ENCODE measurements at regions not wholly inside any gene's neighbourhood (a gene's known extent, or its start where the extent isn't known, plus 50 kb on each side); places are given as distances from the start of the nearest gene placed in this dataset.

DNA sequence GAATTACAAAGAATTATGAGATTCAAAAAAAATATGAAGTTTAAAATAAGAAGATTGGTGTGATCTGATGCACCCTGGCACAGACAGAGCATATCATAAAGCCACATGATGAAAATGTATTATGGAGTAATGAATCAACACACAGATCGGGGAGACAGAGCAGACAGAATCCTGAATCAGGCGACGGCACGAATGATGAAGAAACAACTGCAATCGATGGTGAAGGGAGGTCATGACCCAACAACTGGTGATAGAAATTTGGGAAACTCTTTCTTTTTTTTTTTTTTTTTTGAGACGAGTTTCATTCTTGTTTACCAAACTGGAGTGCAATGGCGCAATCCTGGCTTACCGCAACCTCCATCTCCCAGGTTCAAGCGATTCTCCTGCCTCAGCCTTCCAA, 1054.0 kb downstream of the TYW1 start:
- no peaks in the 10 kb centered on the region for H3K36me3 Mint-ChIP-seq
- no peak for DNase-seq
- CTCF ChIA-PET = no interaction called here
- peaks cover 0 to 8% (median 3%) of the 10 kb centered on the region in 5 donors for H3K9me3 Mint-ChIP-seq
- no peaks in the 10 kb centered on the region for H3K4me1 Mint-ChIP-seq
- peaks cover 0 to 2% of the 10 kb centered on the region in 2 donors for H3K27me3 Mint-ChIP-seq
- no peaks in the 10 kb centered on the region for H3K4me1 ChIP-seq (ENCODE audit: insufficient read depth, low read length)
- no peak overlapping the region for H3K4me3 ChIP-seq (ENCODE audit: low read length)
- H3K4me3 Mint-ChIP-seq = no peak overlapping the region
- H3K36me3 ChIP-seq (ENCODE audit: insufficient read depth, low read length) = no peaks in the 10 kb centered on the region
- H3K27ac Mint-ChIP-seq = no peak overlapping the region
- no peak overlapping the region for H3K27ac ChIP-seq (ENCODE audit: low read depth, low read length)
- H3K27me3 ChIP-seq (ENCODE audit: insufficient read depth, low read length, poor library complexity, severe bottlenecking) = no peaks in the 10 kb centered on the region
- no peaks in the 10 kb centered on the region for H3K9me3 ChIP-seq (ENCODE audit: low read length)
- POLR2A ChIA-PET = no interaction called here

- H3K27me3 ChIP-seq (ENCODE audit: insufficient read depth, low read length, poor library complexity, severe bottlenecking) = no peaks in the 10 kb centered on the region
- no peaks in the 10 kb centered on the region for H3K27me3 Mint-ChIP-seq
- H3K4me3 ChIP-seq (ENCODE audit: low read length) = no peak overlapping the region
- POLR2A ChIA-PET = no interaction called here
- no peak for DNase-seq
- H3K4me1 Mint-ChIP-seq = no peaks in the 10 kb centered on the region
- no peak overlapping the region for H3K4me3 Mint-ChIP-seq
- H3K27ac Mint-ChIP-seq = no peak overlapping the region
- H3K36me3 ChIP-seq (ENCODE audit: insufficient read depth, low read length) = no peaks in the 10 kb centered on the region
- no peak overlapping the region for H3K27ac ChIP-seq (ENCODE audit: low read depth, low read length)
- H3K36me3 Mint-ChIP-seq = no peaks in the 10 kb centered on the region
- CTCF ChIA-PET = no interaction called here
- H3K4me1 ChIP-seq (ENCODE audit: insufficient read depth, low read length) = no peaks in the 10 kb centered on the region
- H3K9me3 Mint-ChIP-seq = peaks cover 3 to 11% (median 8%) of the 10 kb centered on the region in 5 donors
- no peaks in the 10 kb centered on the region for H3K9me3 ChIP-seq (ENCODE audit: low read length)
Observed at GRCh38 chr7:68058014-68058413, 1061.4 kb downstream of the TYW1 start.

- H3K4me1 ChIP-seq (ENCODE audit: insufficient read depth, low read length) = no peaks in the 10 kb centered on the region
Observed at GRCh38 chr7:68063171-68063570, 1066.5 kb downstream of the TYW1 start.

GRCh38 chr7:68065581-68065980, 1068.9 kb downstream of the TYW1 start:
- Histone ChIP-seq H3K27me3 (ENCODE audit: insufficient read depth, low read length, poor library complexity, severe bottlenecking) (no peaks in the 10 kb centered on the region), H3K36me3 (ENCODE audit: insufficient read depth, low read length) (no peaks in the 10 kb centered on the region), H3K27ac (ENCODE audit: low read depth, low read length) (no peak overlapping the region), H3K4me1 (ENCODE audit: insufficient read depth, low read length) (no peaks in the 10 kb centered on the region), H3K4me3 (ENCODE audit: low read length) (no peak overlapping the region), H3K9me3 (ENCODE audit: low read length) (no peaks in the 10 kb centered on the region)
- CTCF ChIA-PET = no interaction called here
- Mint-ChIP-seq H3K36me3 (no peaks in the 10 kb centered on the region), H3K27me3 (no peaks in the 10 kb centered on the region), H3K4me1 (no peaks in the 10 kb centered on the region), H3K9me3 (peaks cover 2 to 9% (median 6%) of the 10 kb centered on the region in 5 donors), H3K27ac (no peak overlapping the region), H3K4me3 (no peak overlapping the region)
- DNase-seq = no peak
- POLR2A ChIA-PET = no interaction called here

More at GRCh38 chr7:68063171-68063570, 1066.5 kb downstream of the TYW1 start:
- Histone ChIP-seq H3K36me3 (ENCODE audit: insufficient read depth, low read length) (no peaks in the 10 kb centered on the region), H3K4me3 (ENCODE audit: low read length) (no peak overlapping the region), H3K27me3 (ENCODE audit: insufficient read depth, low read length, poor library complexity, severe bottlenecking) (no peaks in the 10 kb centered on the region), H3K27ac (ENCODE audit: low read depth, low read length) (no peak overlapping the region), H3K9me3 (ENCODE audit: low read length) (no peaks in the 10 kb centered on the region)
- no peak overlapping the region for H3K27ac Mint-ChIP-seq
- no peak overlapping the region for H3K4me3 Mint-ChIP-seq
- peaks cover 4 to 11% (median 8%) of the 10 kb centered on the region in 5 donors for H3K9me3 Mint-ChIP-seq
- H3K4me1 Mint-ChIP-seq = no peaks in the 10 kb centered on the region
- no peak for DNase-seq
- CTCF ChIA-PET = no interaction called here
- POLR2A ChIA-PET = no interaction called here
- no peaks in the 10 kb centered on the region for H3K36me3 Mint-ChIP-seq
- H3K27me3 Mint-ChIP-seq = no peaks in the 10 kb centered on the region

GRCh38 chr7:68067845-68068244, 1071.2 kb downstream of the TYW1 start:
- H3K36me3 ChIP-seq (ENCODE audit: insufficient read depth, low read length) = no peaks in the 10 kb centered on the region
- POLR2A ChIA-PET = no interaction called here
- H3K4me3 Mint-ChIP-seq = no peak overlapping the region
- no peaks in the 10 kb centered on the region for H3K36me3 Mint-ChIP-seq
- no peak for DNase-seq
- H3K4me1 ChIP-seq (ENCODE audit: insufficient read depth, low read length) = no peaks in the 10 kb centered on the region
- CTCF ChIA-PET = no interaction called here
- H3K9me3 ChIP-seq (ENCODE audit: low read length) = no peaks in the 10 kb centered on the region
- H3K4me3 ChIP-seq (ENCODE audit: low read length) = no peak overlapping the region
- H3K4me1 Mint-ChIP-seq = no peaks in the 10 kb centered on the region
- peaks cover 0 to 13% (median 4%) of the 10 kb centered on the region in 5 donors for H3K9me3 Mint-ChIP-seq
- no peaks in the 10 kb centered on the region for H3K27me3 ChIP-seq (ENCODE audit: insufficient read depth, low read length, poor library complexity, severe bottlenecking)
- H3K27ac ChIP-seq (ENCODE audit: low read depth, low read length) = no peak overlapping the region
- H3K27ac Mint-ChIP-seq = no peak overlapping the region
- H3K27me3 Mint-ChIP-seq = no peaks in the 10 kb centered on the region

DNA sequence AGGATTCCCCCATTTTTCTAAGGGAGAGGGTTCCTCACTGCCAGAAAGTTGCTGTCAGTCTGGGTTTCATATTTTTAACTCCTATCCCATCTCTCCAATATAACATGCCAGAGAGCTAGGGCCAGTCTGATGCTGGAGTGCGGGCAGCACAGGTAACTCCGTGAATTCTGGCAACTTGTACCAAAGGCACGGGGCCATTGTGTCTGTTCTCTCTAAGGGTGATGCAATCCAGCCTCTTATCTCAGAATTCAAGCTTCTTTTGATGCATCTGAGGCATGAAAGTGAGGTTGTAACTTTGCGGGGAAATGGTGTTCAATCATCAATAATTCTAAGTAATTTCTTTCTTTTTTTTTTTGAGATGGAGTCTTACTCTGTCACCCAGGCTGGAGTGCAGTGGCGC, 1074.4 kb downstream of the TYW1 start:
- H3K4me3 Mint-ChIP-seq = no peak overlapping the region

GRCh38 chr7:68073701-68074100, 1077.1 kb downstream of the TYW1 start:
- H3K4me1 Mint-ChIP-seq = no peaks in the 10 kb centered on the region
- DNase-seq = no peak
- H3K36me3 Mint-ChIP-seq = no peaks in the 10 kb centered on the region
- Histone ChIP-seq H3K27me3 (ENCODE audit: insufficient read depth, low read length, poor library complexity, severe bottlenecking) (no peaks in the 10 kb centered on the region), H3K4me3 (ENCODE audit: low read length) (no peak overlapping the region), H3K27ac (ENCODE audit: low read depth, low read length) (no peak overlapping the region), H3K36me3 (ENCODE audit: insufficient read depth, low read length) (no peaks in the 10 kb centered on the region), H3K4me1 (ENCODE audit: insufficient read depth, low read length) (no peaks in the 10 kb centered on the region), H3K9me3 (ENCODE audit: low read length) (no peaks in the 10 kb centered on the region)
- no peaks in the 10 kb centered on the region for H3K27me3 Mint-ChIP-seq
- no peak overlapping the region for H3K4me3 Mint-ChIP-seq
- no peak overlapping the region for H3K27ac Mint-ChIP-seq
- peaks cover 0 to 19% (median 11%) of the 10 kb centered on the region in 5 donors for H3K9me3 Mint-ChIP-seq
- ChIA-PET CTCF (interaction anchor here (0.7 kb wide), 1 partner anchor 1619 kb away, joined by 3 read pairs; no protein-coding TSS in a partner anchor), POLR2A (no interaction called here)

More for the DNA sequence above, 1074.4 kb downstream of the TYW1 start:
- Mint-ChIP-seq H3K9me3 (peaks cover 0 to 17% (median 10%) of the 10 kb centered on the region in 5 donors), H3K27ac (no peak overlapping the region), H3K36me3 (no peaks in the 10 kb centered on the region), H3K4me1 (no peaks in the 10 kb centered on the region), H3K27me3 (no peaks in the 10 kb centered on the region)
- no peaks in the 10 kb centered on the region for H3K27me3 ChIP-seq (ENCODE audit: insufficient read depth, low read length, poor library complexity, severe bottlenecking)
- ChIA-PET CTCF (no interaction called here), POLR2A (no interaction called here)
- H3K27ac ChIP-seq (ENCODE audit: low read depth, low read length) = no peak overlapping the region
- H3K4me3 ChIP-seq (ENCODE audit: low read length) = no peak overlapping the region
- no peak for DNase-seq
- H3K36me3 ChIP-seq (ENCODE audit: insufficient read depth, low read length) = no peaks in the 10 kb centered on the region
- no peaks in the 10 kb centered on the region for H3K4me1 ChIP-seq (ENCODE audit: insufficient read depth, low read length)
- H3K9me3 ChIP-seq (ENCODE audit: low read length) = no peaks in the 10 kb centered on the region

- Mint-ChIP-seq H3K4me1 (no peaks in the 10 kb centered on the region), H3K9me3 (peaks cover 0 to 18% (median 16%) of the 10 kb centered on the region in 5 donors)
- CTCF ChIA-PET = interaction anchor here (0.7 kb wide), 1 partner anchor 1620 kb away, joined by 3 read pairs; no protein-coding TSS in a partner anchor
Observed at GRCh38 chr7:68074242-68074641, 1077.6 kb downstream of the TYW1 start.

More at GRCh38 chr7:68074242-68074641, 1077.6 kb downstream of the TYW1 start:
- POLR2A ChIA-PET = no interaction called here
- H3K36me3 ChIP-seq (ENCODE audit: insufficient read depth, low read length) = no peaks in the 10 kb centered on the region
- H3K4me1 ChIP-seq (ENCODE audit: insufficient read depth, low read length) = no peaks in the 10 kb centered on the region
- no peaks in the 10 kb centered on the region for H3K9me3 ChIP-seq (ENCODE audit: low read length)
- H3K4me3 ChIP-seq (ENCODE audit: low read length) = no peak overlapping the region
- no peak overlapping the region for H3K4me3 Mint-ChIP-seq
- no peaks in the 10 kb centered on the region for H3K27me3 ChIP-seq (ENCODE audit: insufficient read depth, low read length, poor library complexity, severe bottlenecking)
- H3K27ac Mint-ChIP-seq = no peak overlapping the region
- no peaks in the 10 kb centered on the region for H3K27me3 Mint-ChIP-seq
- H3K27ac ChIP-seq (ENCODE audit: low read depth, low read length) = no peak overlapping the region
- H3K36me3 Mint-ChIP-seq = no peaks in the 10 kb centered on the region
- DNase-seq = no peak
